T-helper 2 cell treated with Interferon-gamma antibody and Interleukin-4, amounts not matched to agents 5 μg/mL and 100 μg/mL, for 36 hours (primary cell): ENCODE measurements at regions not wholly inside any gene's neighbourhood (a gene's known extent, or its start where the extent isn't known, plus 50 kb on each side); places are given as distances from the start of the nearest gene placed in this dataset.
A peak's percentile ranks its signal among the peaks of the same experiment; 100 is the strongest.

Source experiments
- DNase-seq: peaks from one replicate; pipeline ENCODE4 v3.0.0; 2021; ENCODE audit warnings: low spot score
- H3K27ac Mint-ChIP-seq: one replicate; pipeline ENCODE4 v1.8.0; 2021; ENCODE audit warnings: mild to moderate bottlenecking, mixed read lengths
- H3K27me3 Mint-ChIP-seq: one replicate; pipeline ENCODE4 v1.8.0; 2021; ENCODE audit warnings: low read depth, mixed read lengths
- H3K36me3 Mint-ChIP-seq: one replicate; pipeline ENCODE4 v1.8.0; 2021; ENCODE audit warnings: low read depth, mixed read lengths
- H3K4me1 Mint-ChIP-seq: one replicate; pipeline ENCODE4 v1.8.0; 2021; ENCODE audit warnings: low read depth, mixed read lengths
- H3K4me3 Mint-ChIP-seq: one replicate; pipeline ENCODE4 v1.8.0; 2022; ENCODE audit warnings: mild to moderate bottlenecking, moderate library complexity, mixed read lengths
- H3K9me3 Mint-ChIP-seq: one replicate; pipeline ENCODE4 v1.8.0; 2021; ENCODE audit warnings: mixed read lengths

DNA sequence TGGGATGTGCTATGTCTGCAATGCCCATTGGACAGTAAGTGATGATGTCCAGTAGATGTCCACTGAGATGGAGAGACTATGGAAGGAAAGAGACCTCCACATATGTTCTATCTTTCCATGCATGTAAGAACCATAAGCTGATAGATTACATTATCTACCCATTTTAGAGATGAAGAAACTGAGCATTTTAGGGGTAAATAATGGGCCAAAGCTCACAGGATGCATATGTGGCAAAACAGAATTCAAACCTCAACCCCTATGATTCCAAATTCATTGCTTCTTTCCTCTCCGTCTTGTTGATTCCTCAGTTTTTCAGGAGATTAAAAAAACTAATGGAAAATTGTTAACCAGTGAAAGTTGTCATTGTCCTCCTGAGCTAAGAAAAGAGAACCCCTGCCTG is 200.7 kb upstream of the PWP1 start:
- Mint-ChIP-seq H3K36me3 (no peaks in the 10 kb centered on the region), H3K4me3 (no peak overlapping the region), H3K27me3 (no peaks in the 10 kb centered on the region), H3K9me3 (no peaks in the 10 kb centered on the region), H3K27ac (no peak overlapping the region), H3K4me1 (peaks cover 1% of the 10 kb centered on the region)
- no peak for DNase-seq

GRCh38 chr12:107485731-107486130 is 199.9 kb upstream of the PWP1 start:
- H3K4me1 Mint-ChIP-seq, result peaks cover 1% of the 10 kb centered on the region
- H3K27ac Mint-ChIP-seq, result no peak overlapping the region
- H3K9me3 Mint-ChIP-seq, result no peaks in the 10 kb centered on the region
- H3K36me3 Mint-ChIP-seq, result no peaks in the 10 kb centered on the region
- H3K27me3 Mint-ChIP-seq, result no peaks in the 10 kb centered on the region
- no peak overlapping the region for H3K4me3 Mint-ChIP-seq
- no peak for DNase-seq

- no peak for DNase-seq
- Mint-ChIP-seq H3K4me3 (no peak overlapping the region), H3K27ac (no peak overlapping the region)
These were observed 199.3 kb upstream of the PWP1 start for GRCh38 chr12:107486140-107486892.

GRCh38 chr12:107487011-107487680 is 198.5 kb upstream of the PWP1 start:
- Mint-ChIP-seq H3K27me3 (no peaks in the 10 kb centered on the region), H3K4me3 (no peak overlapping the region), H3K36me3 (no peaks in the 10 kb centered on the region), H3K27ac (no peak overlapping the region), H3K4me1 (peaks cover 1% of the 10 kb centered on the region), H3K9me3 (no peaks in the 10 kb centered on the region)
- DNase-seq, result no peak

More at GRCh38 chr12:107486140-107486892, 199.3 kb upstream of the PWP1 start:
- H3K4me1 Mint-ChIP-seq, result peaks cover 1% of the 10 kb centered on the region
- no peaks in the 10 kb centered on the region for H3K27me3 Mint-ChIP-seq
- no peaks in the 10 kb centered on the region for H3K36me3 Mint-ChIP-seq
- H3K9me3 Mint-ChIP-seq, result no peaks in the 10 kb centered on the region

GRCh38 chr12:107488666-107489065 is 196.9 kb upstream of the PWP1 start:
- no peak for DNase-seq
- Mint-ChIP-seq H3K4me3 (no peak overlapping the region), H3K36me3 (no peaks in the 10 kb centered on the region), H3K9me3 (no peaks in the 10 kb centered on the region), H3K27me3 (no peaks in the 10 kb centered on the region), H3K27ac (no peak overlapping the region), H3K4me1 (peaks cover 10% of the 10 kb centered on the region)

DNA sequence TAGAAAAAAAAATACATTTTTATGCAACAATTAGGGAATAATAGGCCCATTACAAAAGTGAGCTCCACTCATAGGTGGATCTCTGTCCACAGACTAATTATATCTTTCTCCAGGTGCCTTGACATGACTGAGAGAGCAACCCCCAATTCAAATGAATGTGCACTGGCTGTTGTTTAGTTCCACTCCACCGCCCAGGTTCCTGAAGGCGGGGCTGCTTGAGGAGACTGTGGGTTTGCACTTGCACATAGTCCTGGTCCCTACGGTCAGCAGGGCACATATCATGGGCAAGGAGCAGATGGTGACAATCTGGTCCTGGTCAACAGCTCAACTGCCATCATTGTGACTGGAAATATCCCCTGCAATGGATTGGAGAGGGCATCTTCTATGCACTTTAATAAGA is 195.6 kb upstream of the PWP1 start:
- no peak overlapping the region for H3K4me3 Mint-ChIP-seq
- no peaks in the 10 kb centered on the region for H3K27me3 Mint-ChIP-seq
- H3K4me1 Mint-ChIP-seq, result peaks cover 10% of the 10 kb centered on the region
- H3K36me3 Mint-ChIP-seq, result no peaks in the 10 kb centered on the region
- DNase-seq, result no peak
- H3K27ac Mint-ChIP-seq, result no peak overlapping the region
- H3K9me3 Mint-ChIP-seq, result no peaks in the 10 kb centered on the region

DNA sequence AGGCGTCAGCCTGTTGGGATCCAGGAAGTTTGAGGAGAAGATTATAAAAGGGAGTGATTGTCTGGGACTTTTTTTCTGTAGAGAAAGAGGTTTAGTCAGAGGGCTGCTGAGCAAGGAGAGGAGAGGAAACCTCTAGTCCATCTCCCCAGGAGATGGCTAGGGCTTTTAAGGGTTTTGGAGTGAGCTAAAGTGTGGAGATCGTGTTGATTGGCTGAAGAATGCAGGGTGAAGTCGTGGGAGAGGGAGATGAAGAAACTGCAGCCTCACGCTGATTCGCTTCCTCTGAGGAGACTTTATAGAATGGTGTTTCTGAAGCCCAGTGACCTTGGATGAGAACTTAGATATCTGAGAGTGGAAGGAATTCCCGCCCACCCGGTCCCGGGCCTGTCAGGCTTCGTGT is 193.7 kb upstream of the PWP1 start:
- DNase-seq, result no peak
- Mint-ChIP-seq H3K4me1 (peaks cover 8% of the 10 kb centered on the region), H3K9me3 (no peaks in the 10 kb centered on the region), H3K27ac (no peak overlapping the region), H3K4me3 (no peak overlapping the region), H3K36me3 (no peaks in the 10 kb centered on the region), H3K27me3 (no peaks in the 10 kb centered on the region)

GRCh38 chr12:107492393-107493134 is 193.0 kb upstream of the PWP1 start:
- Mint-ChIP-seq H3K27me3 (no peaks in the 10 kb centered on the region), H3K36me3 (no peaks in the 10 kb centered on the region), H3K4me1 (peaks cover 8% of the 10 kb centered on the region), H3K4me3 (peak overlapping the region; percentile 36), H3K27ac (peak overlapping the region; percentile 31), H3K9me3 (peaks cover 4% of the 10 kb centered on the region)
- DNase-seq, result no peak

GRCh38 chr12:107493135-107493494 is 192.5 kb upstream of the PWP1 start:
- no peak for DNase-seq
- H3K4me3 Mint-ChIP-seq, result no peak overlapping the region
- H3K27ac Mint-ChIP-seq, result no peak overlapping the region
- peaks cover 4% of the 10 kb centered on the region for H3K9me3 Mint-ChIP-seq
- H3K27me3 Mint-ChIP-seq, result no peaks in the 10 kb centered on the region
- H3K36me3 Mint-ChIP-seq, result no peaks in the 10 kb centered on the region
- peaks cover 8% of the 10 kb centered on the region for H3K4me1 Mint-ChIP-seq

- H3K27ac Mint-ChIP-seq, result no peak overlapping the region
- no peak for DNase-seq
- H3K36me3 Mint-ChIP-seq, result no peaks in the 10 kb centered on the region
- H3K4me1 Mint-ChIP-seq, result peaks cover 8% of the 10 kb centered on the region
- H3K9me3 Mint-ChIP-seq, result peaks cover 4% of the 10 kb centered on the region
- no peak overlapping the region for H3K4me3 Mint-ChIP-seq
- H3K27me3 Mint-ChIP-seq, result no peaks in the 10 kb centered on the region
These were observed 191.9 kb upstream of the PWP1 start for GRCh38 chr12:107493666-107494065.

- H3K4me3 Mint-ChIP-seq, result no peak overlapping the region
- H3K27ac Mint-ChIP-seq, result no peak overlapping the region
- H3K27me3 Mint-ChIP-seq, result no peaks in the 10 kb centered on the region
- no peaks in the 10 kb centered on the region for H3K36me3 Mint-ChIP-seq
- DNase-seq, result no peak
- peaks cover 8% of the 10 kb centered on the region for H3K4me1 Mint-ChIP-seq
- peaks cover 4% of the 10 kb centered on the region for H3K9me3 Mint-ChIP-seq
These were observed 191.3 kb upstream of the PWP1 start for GRCh38 chr12:107494331-107494730.

DNA sequence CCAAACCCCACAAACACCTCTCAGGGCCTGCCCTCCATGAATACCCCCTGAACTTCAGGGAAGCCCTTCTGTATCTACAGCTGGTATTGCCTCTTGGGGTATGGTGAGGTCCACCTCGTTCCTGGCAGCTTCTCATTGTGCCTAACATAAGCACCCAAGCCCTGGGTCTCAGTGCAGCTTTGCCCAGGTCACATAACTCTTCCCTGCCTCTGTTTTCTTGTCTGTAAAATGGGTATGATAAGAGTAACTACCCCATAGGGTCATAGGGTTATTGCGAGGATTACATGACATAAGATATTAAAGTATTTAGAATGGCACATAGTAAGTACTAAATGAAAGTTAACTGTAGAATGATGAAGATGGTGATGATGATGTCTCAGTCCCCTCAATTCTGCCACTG is 190.0 kb upstream of the PWP1 start:
- H3K9me3 Mint-ChIP-seq, result peaks cover 4% of the 10 kb centered on the region
- no peak overlapping the region for H3K4me3 Mint-ChIP-seq
- H3K4me1 Mint-ChIP-seq, result peaks cover 8% of the 10 kb centered on the region
- no peaks in the 10 kb centered on the region for H3K27me3 Mint-ChIP-seq
- no peaks in the 10 kb centered on the region for H3K36me3 Mint-ChIP-seq
- DNase-seq, result no peak
- no peak overlapping the region for H3K27ac Mint-ChIP-seq

DNA sequence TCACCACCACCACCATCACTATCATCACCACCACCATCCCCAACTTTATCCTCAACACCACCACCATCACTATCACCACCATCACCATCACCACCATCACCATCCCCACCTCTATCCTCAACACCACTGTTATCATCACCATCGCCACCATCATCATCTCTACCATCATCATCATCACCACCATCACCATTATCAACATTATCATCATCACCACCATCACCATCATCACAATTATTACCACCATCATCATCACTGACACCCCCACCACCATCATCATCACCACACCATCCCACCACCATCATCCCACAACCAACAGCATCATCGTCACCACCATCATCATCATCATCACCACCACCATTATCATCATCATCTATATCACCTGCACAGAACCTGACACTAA is 188.4 kb upstream of the PWP1 start:
- DNase-seq, result no peak
- Mint-ChIP-seq H3K36me3 (no peaks in the 10 kb centered on the region), H3K27me3 (no peaks in the 10 kb centered on the region), H3K9me3 (peaks cover 4% of the 10 kb centered on the region), H3K4me1 (peaks cover 10% of the 10 kb centered on the region), H3K27ac (no peak overlapping the region), H3K4me3 (no peak overlapping the region)

- H3K4me1 Mint-ChIP-seq, result peaks cover 2% of the 10 kb centered on the region
- H3K27ac Mint-ChIP-seq, result no peak overlapping the region
- no peaks in the 10 kb centered on the region for H3K36me3 Mint-ChIP-seq
- H3K4me3 Mint-ChIP-seq, result no peak overlapping the region
- DNase-seq, result no peak
- H3K9me3 Mint-ChIP-seq, result peaks cover 4% of the 10 kb centered on the region
- H3K27me3 Mint-ChIP-seq, result no peaks in the 10 kb centered on the region
These were observed 185.3 kb upstream of the PWP1 start for GRCh38 chr12:107500307-107500706.
